RWPE1 (cell line): ENCODE measurements at regions not wholly inside any gene's neighbourhood (a gene's known extent, or its start where the extent isn't known, plus 50 kb on each side); places are given as distances from the start of the nearest gene placed in this dataset.

Experiments used
- CTCF ChIA-PET: fragments of 350-600 bp; sonication (Branson Sonifier 250); formaldehyde crosslinking; extraction: SDS; loops from one replicate; lab custom pipeline; 2021; lab: Yijun Ruan, JAX
- POLR2A ChIA-PET: fragments of 400-600 bp; formaldehyde crosslinking; extraction: SDS; loops from one replicate; lab custom pipeline; 2020; ENCODE audit warnings: antibody characterized with exemption; ENCODE audit not compliant: low non-redundant PET; lab: Yijun Ruan, JAX
- DNase-seq: peaks from one replicate; pipeline ENCODE4 v3.0.0; 2012; ENCODE audit warnings: low spot score
- H3K27ac ChIP-seq: fragments of 450-650 bp; 2 replicates; pipeline ENCODE4 v1.5.1; 2017
- CTCF ChIP-seq: fragments of 450-650 bp; conservative IDR thresholded peaks from 2 replicates; pipeline ENCODE4 v1.5.1; 2017; ENCODE audit warnings: low read depth, mild to moderate bottlenecking

- no peak overlapping the region for H3K27ac ChIP-seq
- ChIA-PET CTCF (interaction anchor here (0.6 kb wide), 1 partner anchor 29 kb away, joined by 3 read pairs; no protein-coding TSS in a partner anchor), POLR2A (no interaction called here)
- no peak for DNase-seq
- no peak for TF ChIP-seq CTCF
Observed at GRCh38 chr5:166904571-166904970, 1386.9 kb upstream of the WWC1 start.

GRCh38 chr5:166906991-166907713 is 1384.3 kb upstream of the WWC1 start:
- TF ChIP-seq CTCF = no peak
- H3K27ac ChIP-seq = no peak overlapping the region
- DNase-seq = peak; percentile 89
- CTCF ChIA-PET = interaction anchor here (0.6 kb wide), 1 partner anchor 629 kb away, joined by 4 read pairs; no protein-coding TSS in a partner anchor
- POLR2A ChIA-PET = no interaction called here

GRCh38 chr5:166909040-166909439 is 1382.4 kb upstream of the WWC1 start:
- DNase-seq = peak; percentile 90
- TF ChIP-seq CTCF = no peak
- ChIA-PET POLR2A (no interaction called here), CTCF (interaction anchor here (0.7 kb wide), 1 partner anchor 50 kb away, joined by 3 read pairs; no protein-coding TSS in a partner anchor)
- peak overlapping the region; percentile 54 for H3K27ac ChIP-seq

- POLR2A ChIA-PET = no interaction called here
- TF ChIP-seq CTCF = no peak
- CTCF ChIA-PET = interaction anchor here (0.6 kb wide), 1 partner anchor 207 kb away, joined by 3 read pairs; no protein-coding TSS in a partner anchor
- no peak for DNase-seq
- H3K27ac ChIP-seq = no peak overlapping the region
Observed at GRCh38 chr5:166909926-166910325, 1381.5 kb upstream of the WWC1 start.

- H3K27ac ChIP-seq = no peak overlapping the region
- POLR2A ChIA-PET = no interaction called here
- no peak for TF ChIP-seq CTCF
- no peak for DNase-seq
- CTCF ChIA-PET = interaction anchor here (0.6 kb wide), 1 partner anchor 127 kb away, joined by 4 read pairs; no protein-coding TSS in a partner anchor
Observed at GRCh38 chr5:166910995-166911394, 1380.5 kb upstream of the WWC1 start.

- ChIA-PET CTCF (interaction anchor here (0.6 kb wide), 1 partner anchor 97 kb away, joined by 4 read pairs; no protein-coding TSS in a partner anchor), POLR2A (no interaction called here)
- no peak for TF ChIP-seq CTCF
- no peak for DNase-seq
- H3K27ac ChIP-seq = no peak overlapping the region
Observed at GRCh38 chr5:166916021-166916420, 1375.4 kb upstream of the WWC1 start.
